ENCODE measurements at regions not wholly inside any gene's neighbourhood (a gene's known extent, or its start where the extent isn't known, plus 50 kb on each side); places are given as distances from the start of the nearest gene placed in this dataset.
"Not testable (repeated sequence)": the region's sequence is repeated elsewhere in the genome, so short reads cannot be mapped to it uniquely, and the experiment has no call there.

DNA sequence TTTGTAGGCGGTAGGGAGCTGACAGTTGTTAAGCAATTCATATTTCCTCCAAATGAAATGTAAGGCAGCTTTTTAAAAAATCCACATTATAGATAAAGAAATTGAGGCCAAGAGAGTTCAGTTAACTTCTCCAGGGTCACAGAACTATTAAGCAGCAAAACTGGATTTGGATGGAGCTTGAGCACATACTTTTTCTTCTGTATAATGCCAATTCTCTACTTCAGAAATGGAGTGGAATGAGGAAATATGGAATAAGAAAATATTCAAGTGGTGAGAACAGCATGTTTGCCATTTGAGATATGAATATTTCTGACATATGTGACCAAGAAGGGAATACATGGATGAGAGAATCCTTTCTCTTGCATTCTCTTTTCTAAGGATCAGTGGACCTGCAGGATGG, 233.1 kb downstream of the FOXG1 start:
- H3K27ac ChIP-seq, result no peak overlapping the region
- ATAC-seq (no peak), DNase-seq (no peak)
- H3K27me3 ChIP-seq (ENCODE audit: insufficient read depth in 3 of 3, low read length in 2 of 3), result no peaks in the 10 kb centered on the region
- no peaks in the 10 kb centered on the region for H3K36me3 ChIP-seq (ENCODE audit: insufficient read depth in 1 of 2, low read depth in 1 of 2)
- WGBS, 3 donors, result 78 to 91% (median 86%) methylated on average over 1 of the region's 1 CpG
- intact Hi-C loops (cut with DNase I), result no loop called here
- H3K9me3 ChIP-seq, result no peaks in the 10 kb centered on the region
- TF ChIP-seq, protein P1, sequence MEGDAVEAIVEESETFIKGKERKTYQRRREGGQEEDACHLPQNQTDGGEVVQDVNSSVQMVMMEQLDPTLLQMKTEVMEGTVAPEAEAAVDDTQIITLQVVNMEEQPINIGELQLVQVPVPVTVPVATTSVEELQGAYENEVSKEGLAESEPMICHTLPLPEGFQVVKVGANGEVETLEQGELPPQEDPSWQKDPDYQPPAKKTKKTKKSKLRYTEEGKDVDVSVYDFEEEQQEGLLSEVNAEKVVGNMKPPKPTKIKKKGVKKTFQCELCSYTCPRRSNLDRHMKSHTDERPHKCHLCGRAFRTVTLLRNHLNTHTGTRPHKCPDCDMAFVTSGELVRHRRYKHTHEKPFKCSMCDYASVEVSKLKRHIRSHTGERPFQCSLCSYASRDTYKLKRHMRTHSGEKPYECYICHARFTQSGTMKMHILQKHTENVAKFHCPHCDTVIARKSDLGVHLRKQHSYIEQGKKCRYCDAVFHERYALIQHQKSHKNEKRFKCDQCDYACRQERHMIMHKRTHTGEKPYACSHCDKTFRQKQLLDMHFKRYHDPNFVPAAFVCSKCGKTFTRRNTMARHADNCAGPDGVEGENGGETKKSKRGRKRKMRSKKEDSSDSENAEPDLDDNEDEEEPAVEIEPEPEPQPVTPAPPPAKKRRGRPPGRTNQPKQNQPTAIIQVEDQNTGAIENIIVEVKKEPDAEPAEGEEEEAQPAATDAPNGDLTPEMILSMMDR (IDR thresholded peaks at IDR 0.05), result no peak
- H3K4me1 ChIP-seq, result no peaks in the 10 kb centered on the region
- H3K4me3 ChIP-seq, result no peak overlapping the region

DNA sequence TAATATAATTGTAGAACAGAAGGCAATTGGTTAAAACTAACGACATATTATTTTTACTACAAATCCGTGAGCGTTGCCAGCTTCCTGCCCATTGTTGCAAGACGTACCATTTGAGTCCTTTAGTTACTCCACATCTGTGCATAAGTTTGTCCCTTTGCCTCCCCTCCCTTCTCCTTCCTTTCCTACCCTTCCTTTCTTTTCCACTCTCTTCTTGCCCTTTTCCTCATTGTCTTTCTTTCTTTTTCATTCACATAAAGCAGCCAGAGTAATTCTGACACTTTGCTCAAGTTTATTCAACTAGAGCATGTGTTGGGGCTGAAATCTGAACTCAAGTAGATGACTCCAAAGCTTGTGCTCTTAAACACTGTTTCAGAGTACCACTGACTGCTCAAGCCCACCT, 239.1 kb downstream of the FOXG1 start:
- no peaks in the 10 kb centered on the region for H3K36me3 ChIP-seq (ENCODE audit: insufficient read depth in 1 of 2, low read depth in 1 of 2)
- H3K27me3 ChIP-seq (ENCODE audit: insufficient read depth in 3 of 3, low read length in 2 of 3), result no peaks in the 10 kb centered on the region
- H3K4me1 ChIP-seq, result no peaks in the 10 kb centered on the region
- H3K9me3 ChIP-seq, result no peaks in the 10 kb centered on the region
- no peak overlapping the region for H3K4me3 ChIP-seq
- TF ChIP-seq, protein P1 (IDR thresholded peaks at IDR 0.05), result no peak
- DNase-seq (no peak), ATAC-seq (no peak)
- intact Hi-C loops (cut with DNase I), result no loop called here
- WGBS, 3 donors, result 75 to 82% (median 82%) methylated on average over 4 of the region's 4 CpGs
- no peak overlapping the region for H3K27ac ChIP-seq

DNA sequence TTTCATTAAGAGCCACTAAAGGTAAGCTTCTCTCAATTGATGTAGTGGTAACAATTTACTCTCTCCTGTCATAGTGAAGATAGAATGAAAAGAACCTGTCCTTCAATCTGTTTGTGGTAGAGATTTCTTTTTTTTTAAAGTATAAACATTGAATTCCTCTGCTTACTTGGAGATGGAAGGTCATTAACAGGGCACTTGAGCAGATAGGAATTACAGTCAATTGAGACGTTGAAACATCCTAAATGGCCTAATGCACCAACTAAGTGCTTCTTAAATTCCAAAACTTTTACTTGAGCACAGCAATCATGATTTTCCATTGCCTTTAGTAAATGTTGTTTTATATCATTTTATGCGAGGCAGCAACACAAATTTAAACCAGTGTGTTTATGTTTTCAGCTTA, 241.4 kb downstream of the FOXG1 start:
- 59 to 67% (median 64%) methylated on average over 2 of the region's 2 CpGs for WGBS, 3 donors
- no peak overlapping the region for H3K27ac ChIP-seq
- intact Hi-C loops (cut with DNase I), result no loop called here
- H3K27me3 ChIP-seq (ENCODE audit: insufficient read depth in 3 of 3, low read length in 2 of 3), result no peaks in the 10 kb centered on the region
- H3K9me3 ChIP-seq, result no peaks in the 10 kb centered on the region
- TF ChIP-seq, protein P1 (IDR thresholded peaks at IDR 0.05), result no peak
- no peaks in the 10 kb centered on the region for H3K4me1 ChIP-seq
- no peak overlapping the region for H3K4me3 ChIP-seq
- H3K36me3 ChIP-seq (ENCODE audit: insufficient read depth in 1 of 2, low read depth in 1 of 2), result no peaks in the 10 kb centered on the region
- ATAC-seq (no peak), DNase-seq (no peak)

DNA sequence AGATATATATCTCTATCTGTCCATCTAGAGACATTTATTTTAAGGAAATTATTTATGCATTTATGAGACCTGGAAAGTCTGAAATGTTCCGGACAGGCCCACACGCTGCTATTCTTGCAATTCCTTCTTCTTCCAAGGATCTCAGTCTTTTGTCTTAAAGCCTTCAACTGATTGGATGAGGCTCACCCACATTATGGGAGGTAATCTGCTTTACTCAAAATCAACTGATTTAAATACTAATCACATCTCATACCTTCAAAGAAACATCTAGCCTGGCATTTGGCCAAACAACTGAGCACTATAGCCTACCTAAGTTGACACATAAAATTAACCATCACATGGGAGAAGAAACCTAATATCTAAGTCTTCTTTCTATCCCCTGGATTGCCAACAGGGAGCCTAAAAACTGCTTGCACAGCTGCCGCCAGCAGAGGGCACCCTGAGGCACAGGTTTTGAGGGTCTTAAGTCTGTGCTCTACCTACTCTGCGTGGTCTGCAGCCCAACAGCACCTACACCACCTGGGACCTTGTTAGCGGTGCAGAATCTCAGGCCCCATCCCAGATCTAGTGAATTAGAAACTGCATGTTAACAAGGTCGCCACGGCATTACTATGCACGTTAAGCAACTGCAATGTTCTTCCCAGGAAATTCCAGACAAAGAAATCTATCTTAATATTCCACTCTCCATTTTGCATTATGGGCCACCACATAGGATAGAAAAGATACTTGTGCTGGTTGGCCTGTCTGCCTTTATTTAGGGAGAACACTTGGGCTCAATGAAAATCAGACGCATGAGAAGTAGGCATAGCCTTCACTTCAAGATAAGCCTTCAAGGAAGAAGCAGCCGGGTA, 249.7 kb downstream of the FOXG1 start:
- WGBS, 3 donors, result 43 to 47% (median 44%) methylated on average over 10 of the region's 10 CpGs
- Histone ChIP-seq H3K4me3 (no peak overlapping the region), H3K9me3 (no peaks in the 10 kb centered on the region), H3K36me3 (ENCODE audit: insufficient read depth in 1 of 2, low read depth in 1 of 2) (no peaks in the 10 kb centered on the region), H3K4me1 (no peaks in the 10 kb centered on the region), H3K27ac (no peak overlapping the region), H3K27me3 (ENCODE audit: insufficient read depth in 3 of 3, low read length in 2 of 3) (no peaks in the 10 kb centered on the region)
- intact Hi-C loops (cut with DNase I), result no loop called here
- peak in 1 of 2 donors; percentile 9 for DNase-seq
- ATAC-seq, result no peak
- TF ChIP-seq, protein P1 (IDR thresholded peaks at IDR 0.05), result no peak

DNA sequence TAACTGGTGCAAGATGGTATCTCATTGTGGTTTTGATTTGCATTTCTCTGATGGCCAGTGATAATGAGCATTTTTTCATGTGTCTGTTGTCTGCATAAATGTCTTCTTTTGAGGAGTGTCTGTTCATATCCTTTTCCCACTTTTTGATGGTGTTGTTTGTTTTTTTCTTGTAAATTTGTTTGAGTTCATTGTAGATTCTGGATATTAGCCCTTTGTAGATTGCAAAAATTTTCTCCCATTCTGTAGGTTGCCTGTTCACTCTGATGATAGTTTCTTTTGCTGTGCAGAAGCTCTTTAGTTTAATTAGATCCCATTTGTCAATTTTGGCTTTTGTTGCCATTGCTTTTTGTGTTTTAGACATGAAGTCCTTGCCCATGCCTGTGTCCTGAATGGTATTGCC, 256.9 kb downstream of the FOXG1 start:
- H3K9me3 ChIP-seq; ATAC-seq; DNase-seq; H3K27ac ChIP-seq; H3K4me1 ChIP-seq; H3K27me3 ChIP-seq (ENCODE audit: insufficient read depth in 3 of 3, low read length in 2 of 3); intact Hi-C loops (cut with DNase I); H3K4me3 ChIP-seq; H3K36me3 ChIP-seq (ENCODE audit: insufficient read depth in 1 of 2, low read depth in 1 of 2): not testable (repeated sequence)

DNA sequence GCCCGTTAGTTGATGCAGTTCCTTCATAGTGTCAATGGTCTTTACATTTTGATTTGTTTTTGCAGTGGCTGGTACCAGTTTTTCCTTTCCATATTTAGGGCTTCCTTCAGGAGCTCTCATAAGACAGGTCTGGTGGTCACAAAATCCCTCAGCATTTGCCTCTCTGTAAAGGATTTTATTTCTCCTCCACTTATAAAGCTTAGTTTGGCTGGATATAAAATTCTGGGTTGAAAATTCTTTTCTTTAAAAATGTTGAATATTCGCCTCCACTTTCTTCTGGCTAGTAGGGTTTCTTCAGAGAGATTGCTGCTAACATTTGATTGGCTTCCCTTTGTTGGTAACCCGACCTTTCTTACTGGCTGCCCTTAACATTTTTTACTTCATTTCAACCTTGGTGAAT, 260.9 kb downstream of the FOXG1 start:
- WGBS, 3 donors, result 69 to 75% (median 73%) methylated on average over 3 of the region's 3 CpGs
- H3K27ac ChIP-seq; H3K9me3 ChIP-seq; ATAC-seq; H3K36me3 ChIP-seq (ENCODE audit: insufficient read depth in 1 of 2, low read depth in 1 of 2); DNase-seq; H3K27me3 ChIP-seq (ENCODE audit: insufficient read depth in 3 of 3, low read length in 2 of 3); H3K4me3 ChIP-seq; intact Hi-C loops (cut with DNase I); H3K4me1 ChIP-seq: not testable (repeated sequence)

DNA sequence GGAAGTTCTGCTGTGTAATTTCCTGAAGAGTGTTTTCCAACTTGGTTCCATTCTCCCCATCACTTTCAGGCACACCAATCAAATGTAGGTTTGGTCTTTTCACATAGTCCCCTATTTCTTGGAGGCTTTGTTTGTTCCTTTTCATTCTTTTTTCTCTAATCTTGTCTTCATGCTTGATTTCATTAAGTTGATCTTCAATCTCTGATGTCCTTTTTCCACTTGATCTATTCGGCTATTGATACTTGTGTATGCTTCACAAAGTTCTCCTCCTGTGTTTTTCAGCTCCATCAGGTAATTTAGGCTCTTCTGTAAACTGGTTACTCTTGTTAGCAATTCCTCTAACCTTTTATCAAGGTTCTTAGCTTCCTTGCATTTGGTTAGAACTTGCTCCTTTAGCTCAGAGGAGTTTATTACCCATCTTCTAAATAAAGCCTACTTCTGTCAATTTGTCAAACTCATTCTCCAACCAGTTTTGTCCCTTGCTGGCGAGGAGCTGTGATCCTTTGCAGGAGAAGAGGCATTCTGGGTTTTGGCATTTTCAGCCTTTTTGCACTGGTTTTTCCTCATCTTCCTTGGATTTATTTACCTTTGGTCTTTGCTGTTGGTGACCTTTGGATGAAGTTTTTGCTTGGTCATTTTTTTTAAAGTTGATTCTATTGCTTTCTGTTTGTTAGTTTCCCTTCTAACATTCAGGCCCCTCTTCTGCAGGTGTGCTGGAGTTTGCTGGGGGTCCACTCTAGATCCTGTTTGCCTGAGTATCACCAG, 261.5 kb downstream of the FOXG1 start:
- ATAC-seq, H3K4me1 ChIP-seq: not testable (repeated sequence)

More for the DNA sequence above, 261.5 kb downstream of the FOXG1 start:
- H3K9me3 ChIP-seq; H3K27me3 ChIP-seq (ENCODE audit: insufficient read depth in 3 of 3, low read length in 2 of 3); intact Hi-C loops (cut with DNase I); DNase-seq; H3K4me3 ChIP-seq; H3K27ac ChIP-seq; H3K36me3 ChIP-seq (ENCODE audit: insufficient read depth in 1 of 2, low read depth in 1 of 2): not testable (repeated sequence)
- 68 to 76% (median 70%) methylated on average over 2 of the region's 2 CpGs for WGBS, 3 donors

Measured in psoas muscle (tissue), 7 donors.